Lung microvascular endothelial cell (primary cell): ENCODE measurements at regions not wholly inside any gene's neighbourhood (a gene's known extent, or its start where the extent isn't known, plus 50 kb on each side); places are given as distances from the start of the nearest gene placed in this dataset.

ENCODE experiments used
- DNase-seq, 2 donors: peaks; one replicate each; pipeline versions ENCODE4 v3.0.0 to v3.0.0-alpha.2; 2010; ENCODE audit warnings: low read depth in 2 of 2

DNA sequence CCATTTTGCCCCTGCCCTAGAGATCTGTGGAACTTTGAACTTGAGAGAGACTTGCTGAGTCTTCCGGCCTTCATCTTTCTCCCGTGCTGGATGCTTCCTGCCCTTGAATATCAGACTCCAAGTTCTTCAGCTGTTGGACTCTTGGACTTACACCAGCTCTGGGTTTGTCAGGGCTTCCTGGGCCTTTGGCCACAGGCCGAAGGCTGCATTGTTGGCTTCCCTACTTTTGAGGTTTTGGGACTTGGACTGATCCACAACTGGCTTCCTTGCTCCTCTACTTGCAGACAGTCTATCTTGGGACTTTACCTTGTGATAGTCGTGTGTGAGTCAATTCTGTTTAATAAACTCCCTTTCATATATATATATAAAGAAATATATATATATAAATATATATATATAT, 1071.0 kb downstream of the ADGRL3 start:
- DNase-seq: no peak

DNA sequence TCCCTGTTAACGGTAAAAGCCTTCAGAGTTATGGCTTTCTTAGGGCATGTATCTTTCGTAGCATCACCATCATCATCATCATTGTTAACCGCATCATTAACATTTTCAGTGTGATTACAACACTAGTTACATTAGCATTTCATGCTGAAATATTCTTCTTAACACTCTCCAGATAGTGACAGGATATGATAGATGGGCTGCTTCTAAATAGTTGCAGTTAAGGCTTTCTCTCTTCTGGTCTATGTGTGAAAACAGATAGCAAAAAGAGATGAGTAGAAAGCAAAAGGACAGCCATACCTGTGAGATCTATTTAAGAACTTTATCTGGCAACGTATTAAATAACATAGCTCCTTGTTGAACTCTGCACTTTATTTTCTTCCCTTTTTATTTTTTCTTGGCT, 1069.8 kb downstream of the ADGRL3 start:
- DNase-seq: no peak

DNA sequence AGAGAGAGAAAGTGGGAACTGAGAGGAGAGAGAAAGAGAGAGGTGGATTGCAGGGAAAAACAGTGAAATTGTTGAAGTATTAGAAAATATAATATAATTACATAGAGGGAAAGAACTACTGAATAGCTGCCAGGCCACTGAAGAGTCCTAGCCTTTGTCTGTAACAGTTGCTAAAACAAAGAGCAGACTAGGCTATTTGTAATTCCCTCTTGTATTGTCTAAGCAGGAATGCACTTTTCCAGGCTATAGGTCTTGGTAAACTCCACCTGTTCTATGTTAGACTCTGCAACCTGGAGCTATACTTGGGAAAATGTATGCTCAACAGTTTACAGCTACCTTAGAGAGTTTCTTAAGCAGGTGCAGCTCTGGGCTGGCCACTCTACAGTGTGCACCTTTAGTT, 1063.3 kb downstream of the ADGRL3 start:
- no peak for DNase-seq

DNA sequence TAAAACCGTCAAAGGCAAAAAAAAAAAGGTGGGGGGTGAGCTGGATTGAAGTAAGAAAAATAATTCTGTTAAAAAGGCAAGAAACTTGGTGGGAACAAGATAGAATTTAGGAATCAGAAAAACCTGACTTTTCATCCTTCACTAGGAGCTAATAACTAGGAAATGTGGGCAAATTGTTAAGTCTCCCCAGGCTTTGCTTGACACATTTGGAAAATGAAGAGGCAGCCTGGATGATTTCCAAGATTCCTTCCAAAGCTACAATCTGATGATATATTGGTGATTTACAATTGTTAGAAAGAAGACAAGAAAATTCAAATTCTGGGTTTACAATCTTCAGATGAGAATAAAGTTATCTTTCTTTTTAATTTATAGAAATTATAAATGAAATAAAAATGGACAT, 1062.5 kb downstream of the ADGRL3 start:
- no peak for DNase-seq

DNA sequence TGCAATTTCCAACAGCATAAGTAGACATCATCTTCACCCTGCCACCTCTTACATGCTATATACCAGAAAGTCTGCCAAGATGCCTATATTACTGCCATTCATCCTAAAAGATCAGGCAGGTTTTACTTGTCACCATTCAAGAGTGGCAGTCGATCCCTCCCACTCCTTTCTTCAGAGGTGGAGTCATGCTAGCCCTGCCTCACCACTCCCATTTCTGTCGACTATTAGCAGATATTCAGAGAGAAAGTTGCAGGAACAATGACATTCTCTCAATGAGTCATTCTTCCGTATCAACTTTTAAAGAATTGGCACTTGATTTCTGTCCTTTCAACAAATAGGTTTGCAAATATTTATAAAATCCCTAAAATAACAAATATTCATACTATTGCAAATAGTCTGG, 1060.1 kb downstream of the ADGRL3 start:
- DNase-seq: no peak

DNA sequence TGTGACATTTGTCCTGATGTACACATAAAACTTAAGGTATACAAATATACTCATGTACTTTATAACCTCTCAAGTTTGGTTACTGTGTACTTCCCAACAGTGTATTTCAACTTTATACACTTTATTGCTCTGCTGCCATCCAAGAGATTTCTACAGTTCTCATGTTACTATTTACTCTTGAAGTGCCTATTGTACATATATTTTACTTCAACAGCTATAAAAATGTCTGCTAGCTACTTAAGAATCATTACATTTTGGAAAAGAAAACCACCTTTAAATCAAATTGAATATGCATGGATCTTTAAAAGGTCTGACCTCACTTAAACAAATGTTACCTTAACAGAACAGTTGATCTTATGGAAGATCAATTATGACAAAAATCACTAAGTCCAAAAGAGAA, 1056.4 kb downstream of the ADGRL3 start:
- no peak for DNase-seq

DNA sequence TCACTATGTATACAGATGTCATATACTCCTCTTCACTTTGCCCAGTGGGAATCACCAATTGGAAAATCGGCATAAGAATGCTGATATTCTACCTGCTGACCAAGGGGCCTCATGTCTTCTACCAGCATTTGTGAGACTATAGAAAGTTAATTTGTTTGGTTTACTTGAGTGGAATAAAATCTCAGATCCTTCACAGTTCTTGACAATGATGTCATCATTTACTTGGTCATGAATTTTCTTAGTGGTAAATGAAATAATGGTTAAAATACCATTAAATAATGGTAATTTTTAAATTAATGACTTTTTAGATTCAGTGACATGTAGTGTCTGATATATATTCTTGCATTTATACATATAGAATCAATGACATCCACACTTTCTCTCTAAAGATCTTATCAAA, 1052.6 kb downstream of the ADGRL3 start:
- no peak for DNase-seq

DNA sequence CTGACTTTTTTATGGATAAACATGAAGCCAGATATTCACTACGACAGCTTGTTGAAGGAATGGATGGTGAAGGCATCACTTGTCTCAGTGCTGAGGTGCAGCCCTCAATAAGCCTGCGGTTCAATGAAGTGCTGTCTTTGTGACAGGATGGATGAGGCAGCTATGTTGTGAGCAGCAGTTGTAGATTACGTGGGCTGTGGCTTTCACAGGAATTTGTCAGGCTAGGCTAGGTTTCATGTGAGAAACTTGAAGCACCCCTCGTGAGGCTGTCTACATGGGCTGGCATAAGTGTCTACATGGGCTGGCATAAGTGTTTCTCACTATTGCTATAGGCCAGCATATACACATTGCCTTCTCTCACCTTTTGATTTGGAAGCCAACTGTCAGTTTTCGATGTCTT, 1050.0 kb downstream of the ADGRL3 start:
- no peak for DNase-seq

DNA sequence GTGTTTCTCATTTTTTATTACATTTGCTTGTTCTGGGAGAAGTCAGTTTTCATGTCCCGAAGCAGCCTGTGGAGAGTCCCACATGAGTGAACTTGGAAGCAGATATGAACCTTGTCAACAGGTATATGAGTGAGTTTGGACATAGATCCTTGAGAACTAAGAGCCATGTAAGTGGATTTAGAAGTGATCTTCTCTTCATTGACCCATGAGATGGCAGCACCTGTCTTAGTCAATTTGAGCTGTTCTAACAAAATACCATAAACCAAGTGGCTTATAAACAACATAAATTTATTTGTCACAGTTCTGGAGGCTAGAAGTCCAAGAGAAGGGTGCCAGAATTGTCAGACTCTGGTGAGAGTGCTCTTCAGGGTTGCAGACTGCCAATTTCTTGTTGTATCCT, 1043.8 kb downstream of the ADGRL3 start:
- DNase-seq: no peak

DNA sequence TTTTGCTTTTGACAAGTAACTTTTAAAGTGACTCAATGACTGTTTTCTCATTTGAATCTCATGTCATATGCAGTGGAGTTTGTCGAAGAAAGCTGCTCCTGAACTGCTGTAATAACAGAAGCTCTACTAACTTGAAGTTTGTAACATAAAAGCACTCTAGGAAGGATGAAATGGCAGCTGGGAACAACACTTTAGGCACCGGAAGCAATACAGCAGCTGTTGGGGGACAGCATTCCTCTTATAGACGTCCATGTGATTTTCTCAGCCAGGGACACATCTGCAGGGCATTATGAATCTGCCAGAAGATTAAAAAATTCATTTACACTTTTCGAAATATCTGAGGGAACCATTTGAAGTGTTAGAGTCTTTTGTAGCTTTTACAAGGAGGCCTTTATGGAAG, 1035.8 kb downstream of the ADGRL3 start:
- no peak for DNase-seq

DNA sequence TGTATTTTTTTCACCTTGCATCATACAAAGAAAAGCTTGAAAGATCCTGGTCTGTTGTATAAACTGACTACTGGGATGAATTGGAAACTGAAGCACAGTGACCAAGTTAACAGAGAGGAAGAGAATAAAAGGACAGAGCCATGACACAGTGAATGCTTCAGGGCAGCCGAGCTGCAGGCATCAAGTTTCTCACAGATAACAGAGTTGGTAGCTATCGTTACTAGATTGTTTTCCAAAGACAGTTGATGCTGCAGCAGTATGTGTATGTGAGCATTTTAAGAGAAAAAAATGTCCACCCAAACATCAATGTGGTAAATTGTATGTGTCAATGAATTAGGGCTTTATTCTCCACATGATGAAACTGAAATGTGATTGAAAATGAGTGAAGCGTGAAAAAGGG, 1032.7 kb downstream of the ADGRL3 start:
- DNase-seq: no peak

DNA sequence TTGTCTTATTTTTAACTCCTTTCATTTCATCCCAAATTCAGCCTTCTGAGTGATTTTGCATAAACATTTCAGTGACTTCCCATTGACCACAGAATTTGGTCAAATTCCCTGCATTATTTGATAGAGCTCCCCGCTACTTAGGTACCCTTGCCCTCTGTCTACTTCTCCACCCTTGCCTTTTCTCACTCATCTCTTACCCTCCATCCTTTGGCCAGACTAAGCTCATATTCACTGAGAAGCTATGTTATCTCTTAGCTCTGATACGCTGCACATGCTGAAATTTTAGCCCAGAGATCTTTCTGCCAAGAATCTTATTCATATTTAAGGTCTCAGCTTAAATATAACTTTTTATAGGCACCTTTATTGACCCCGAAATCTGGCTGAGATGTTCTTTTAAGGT, 1031.9 kb downstream of the ADGRL3 start:
- no peak for DNase-seq

DNA sequence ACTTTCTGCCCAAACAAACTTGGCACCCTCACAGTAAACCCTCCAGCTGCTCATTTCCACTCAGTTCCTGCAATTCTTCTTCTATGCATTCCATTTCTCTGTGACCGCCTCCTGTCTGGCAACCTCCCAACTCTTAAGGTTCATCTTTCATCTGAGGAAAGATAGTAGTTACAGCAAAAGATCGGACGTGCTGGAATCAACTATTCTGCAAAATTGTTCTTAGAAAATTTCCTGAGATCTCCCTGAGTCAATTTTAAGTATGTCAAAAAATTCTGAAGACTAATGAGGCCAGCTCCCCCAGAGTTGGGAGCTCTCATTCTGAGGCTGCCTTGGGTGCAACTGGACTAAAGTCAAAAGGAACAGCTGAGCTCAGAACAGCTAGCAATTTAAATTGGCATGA, 1026.0 kb downstream of the ADGRL3 start:
- DNase-seq: no peak

DNA sequence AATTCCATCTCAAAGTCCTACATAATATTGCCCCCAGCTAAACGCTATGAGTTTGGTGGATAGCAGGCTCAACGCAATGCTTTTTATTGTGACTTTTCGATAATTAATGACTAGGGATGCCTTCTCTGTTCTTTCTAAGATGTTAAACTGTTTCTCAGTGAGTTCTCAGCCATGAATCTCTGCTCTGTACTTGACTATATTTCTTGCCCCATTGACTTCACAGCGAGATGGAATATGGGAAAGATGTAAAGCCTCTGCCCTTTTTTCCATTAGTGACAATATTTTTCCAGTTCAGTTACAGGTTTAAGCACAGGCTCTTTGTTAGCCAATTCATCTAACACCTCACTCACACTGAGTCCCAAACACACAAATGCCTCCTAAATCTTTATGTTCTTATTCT, 1022.0 kb downstream of the ADGRL3 start:
- DNase-seq: no peak

DNA sequence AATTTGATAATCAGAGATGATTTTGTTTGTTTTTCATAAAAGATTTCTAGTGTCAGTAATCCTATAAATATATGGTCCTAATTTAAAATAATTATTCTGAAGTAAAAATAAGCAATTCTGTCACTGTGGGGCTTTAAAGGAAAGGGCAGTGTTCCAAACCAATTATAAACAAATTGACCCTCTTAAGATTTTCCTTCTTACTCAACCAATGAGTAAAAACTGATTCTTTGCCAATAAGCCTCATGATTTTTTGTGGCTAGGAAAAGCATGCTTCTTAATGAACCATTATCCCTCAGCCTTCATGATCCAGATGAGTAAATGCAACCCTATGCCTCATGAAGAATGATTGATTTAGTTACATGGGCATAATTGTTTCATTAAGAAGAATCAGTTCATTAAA, 1010.4 kb downstream of the ADGRL3 start:
- no peak for DNase-seq

DNA sequence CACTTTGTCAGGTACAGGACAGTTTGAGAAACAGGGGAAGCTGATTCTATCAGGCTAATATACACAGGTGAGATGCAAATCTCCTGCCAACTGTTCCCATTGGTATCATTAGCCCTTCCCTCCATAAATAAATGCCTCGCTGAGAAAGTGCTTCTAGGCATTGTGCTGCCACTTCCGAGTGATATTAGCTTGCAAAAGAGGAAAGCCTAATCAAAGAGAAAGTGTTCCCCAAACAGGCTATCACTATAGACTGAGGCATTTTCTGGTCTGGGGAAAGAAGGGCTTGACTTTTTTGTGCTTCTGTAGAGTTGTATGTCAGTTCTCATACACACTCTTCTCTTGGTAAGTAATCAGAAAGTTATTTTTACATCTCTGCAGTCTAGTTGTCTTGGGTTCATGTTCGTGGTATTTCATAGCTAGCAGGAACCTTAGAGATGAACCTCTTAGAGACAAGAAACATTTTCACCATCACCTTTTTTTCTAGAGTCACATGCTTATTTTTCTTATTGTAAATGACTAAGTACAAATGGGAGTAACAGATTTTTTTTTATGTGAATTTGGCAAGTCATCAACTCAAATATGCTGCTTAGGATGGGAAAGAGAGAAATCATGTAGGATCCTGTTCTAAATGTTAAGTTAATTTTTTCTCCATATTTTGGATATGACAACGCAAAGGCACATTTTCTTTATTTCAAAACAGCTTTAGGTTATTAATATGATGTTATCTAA, 1009.8 kb downstream of the ADGRL3 start:
- DNase-seq: no peak

DNA sequence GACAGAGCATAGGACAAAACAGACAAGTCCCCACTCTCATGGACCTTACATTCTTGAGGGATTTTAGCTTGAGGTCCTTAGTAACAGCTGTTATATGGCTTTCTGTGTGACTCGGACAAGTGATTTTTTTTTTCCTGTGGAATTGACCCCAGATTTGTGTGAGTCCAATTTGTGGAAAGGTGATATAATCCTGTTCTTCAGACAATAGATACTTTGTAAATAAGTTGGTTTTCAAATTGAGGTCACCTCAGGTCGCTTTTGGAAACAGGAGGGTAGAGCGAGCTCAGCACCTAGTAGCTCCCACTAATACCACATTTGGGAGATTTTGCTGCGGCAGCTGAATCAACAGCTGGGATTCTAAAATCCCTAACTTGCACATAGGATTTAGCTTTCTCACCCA, 1008.8 kb downstream of the ADGRL3 start:
- DNase-seq: no peak

DNA sequence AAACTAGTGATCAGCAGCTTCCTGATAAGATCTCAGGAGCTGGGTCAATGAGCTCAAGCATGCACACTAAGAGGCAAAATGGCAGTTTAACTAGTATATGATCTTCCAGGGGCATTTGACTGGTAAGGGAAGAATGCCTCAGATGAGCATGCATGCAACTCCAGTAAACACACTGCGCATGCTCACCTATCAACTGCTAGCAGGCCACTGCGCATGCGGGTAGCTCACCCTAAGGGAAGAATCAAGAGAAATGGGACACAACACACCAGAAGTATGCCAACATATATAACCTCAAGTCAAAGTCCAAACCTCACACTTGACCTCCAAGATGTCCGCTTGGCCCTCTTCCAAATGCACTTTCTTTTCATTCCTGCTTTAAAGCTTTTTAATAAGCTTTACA, 1004.0 kb downstream of the ADGRL3 start:
- DNase-seq: no peak

DNA sequence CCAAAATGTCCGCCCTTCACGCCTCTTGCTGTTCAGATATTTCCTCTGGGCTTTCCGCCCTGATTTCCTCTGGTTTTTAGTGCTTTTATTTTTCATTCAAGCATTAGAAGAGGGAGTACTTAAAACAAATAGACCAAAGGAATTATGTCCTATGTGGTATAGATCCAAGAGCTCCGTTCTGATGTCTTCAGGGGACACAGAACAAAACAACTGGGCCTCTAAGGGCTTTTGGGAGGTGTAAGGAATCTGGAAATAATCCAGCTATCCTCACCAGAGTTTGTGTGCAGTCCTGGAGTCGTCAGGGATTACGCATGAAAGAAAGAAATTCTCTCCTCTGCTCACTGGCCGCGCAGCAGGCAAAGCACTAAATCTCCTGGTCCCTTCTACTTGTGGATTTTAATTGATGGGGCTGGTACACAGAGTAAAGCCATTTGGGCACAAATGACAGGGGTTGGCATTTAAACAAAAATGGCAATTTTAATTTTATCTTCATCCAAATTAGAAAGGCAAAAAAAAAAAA, 999.2 kb downstream of the ADGRL3 start:
- no peak for DNase-seq

DNA sequence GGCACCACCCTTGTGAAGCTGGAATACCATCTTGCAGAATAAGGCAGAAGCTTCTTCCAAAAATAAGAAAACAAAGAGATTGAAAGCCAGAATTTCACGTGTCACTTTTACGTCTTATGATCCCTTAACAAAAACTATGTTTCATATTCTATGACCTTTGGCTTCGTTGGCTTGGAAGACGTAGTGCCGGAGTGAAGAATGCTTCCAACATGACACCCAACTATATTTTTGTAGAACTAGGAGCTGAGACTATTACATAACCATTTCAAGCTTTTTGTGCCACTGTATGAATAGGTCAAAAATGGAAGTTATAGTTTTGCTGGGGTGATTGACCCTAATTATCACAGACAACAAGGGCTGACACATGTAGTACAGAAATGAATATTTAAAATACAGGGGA, 996.2 kb downstream of the ADGRL3 start:
- no peak for DNase-seq

DNA sequence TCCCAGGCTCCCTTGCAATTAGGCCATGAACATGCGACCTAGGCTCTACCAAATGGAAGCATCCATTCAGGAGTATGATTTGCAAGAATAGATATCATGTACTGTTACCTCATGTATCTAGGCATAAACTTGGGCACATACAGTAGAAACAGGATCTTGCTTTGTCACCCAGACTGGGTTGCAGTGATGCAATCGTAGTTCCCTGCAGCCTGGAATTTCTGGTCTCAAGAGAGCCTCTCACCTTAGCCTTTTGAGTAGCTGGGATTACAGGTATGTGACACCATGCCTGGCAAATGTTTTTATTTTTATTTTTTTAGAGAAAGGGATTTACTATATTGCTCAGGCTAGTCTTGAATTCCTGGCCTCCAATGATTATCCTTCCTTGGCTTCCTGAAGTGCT, 994.2 kb downstream of the ADGRL3 start:
- DNase-seq: no peak

DNA sequence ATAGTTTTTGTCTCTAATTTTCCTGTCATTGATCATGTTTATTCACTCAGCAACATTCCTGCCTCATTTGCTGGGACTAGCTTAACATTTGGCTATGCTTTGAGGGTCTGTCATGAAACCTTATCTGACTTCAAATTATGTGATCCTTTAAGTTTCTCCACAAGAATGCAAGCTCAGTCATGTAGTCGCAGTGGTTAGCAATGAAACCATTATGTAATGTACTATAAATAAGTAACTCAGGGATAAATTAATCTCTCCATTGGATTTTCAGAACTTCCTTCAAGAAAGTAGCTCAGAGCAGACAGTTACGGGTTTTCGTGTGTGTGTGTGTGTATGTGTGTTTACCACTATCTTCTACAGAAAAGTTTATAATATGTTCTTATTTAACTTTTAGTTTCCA, 993.6 kb downstream of the ADGRL3 start:
- no peak for DNase-seq

DNA sequence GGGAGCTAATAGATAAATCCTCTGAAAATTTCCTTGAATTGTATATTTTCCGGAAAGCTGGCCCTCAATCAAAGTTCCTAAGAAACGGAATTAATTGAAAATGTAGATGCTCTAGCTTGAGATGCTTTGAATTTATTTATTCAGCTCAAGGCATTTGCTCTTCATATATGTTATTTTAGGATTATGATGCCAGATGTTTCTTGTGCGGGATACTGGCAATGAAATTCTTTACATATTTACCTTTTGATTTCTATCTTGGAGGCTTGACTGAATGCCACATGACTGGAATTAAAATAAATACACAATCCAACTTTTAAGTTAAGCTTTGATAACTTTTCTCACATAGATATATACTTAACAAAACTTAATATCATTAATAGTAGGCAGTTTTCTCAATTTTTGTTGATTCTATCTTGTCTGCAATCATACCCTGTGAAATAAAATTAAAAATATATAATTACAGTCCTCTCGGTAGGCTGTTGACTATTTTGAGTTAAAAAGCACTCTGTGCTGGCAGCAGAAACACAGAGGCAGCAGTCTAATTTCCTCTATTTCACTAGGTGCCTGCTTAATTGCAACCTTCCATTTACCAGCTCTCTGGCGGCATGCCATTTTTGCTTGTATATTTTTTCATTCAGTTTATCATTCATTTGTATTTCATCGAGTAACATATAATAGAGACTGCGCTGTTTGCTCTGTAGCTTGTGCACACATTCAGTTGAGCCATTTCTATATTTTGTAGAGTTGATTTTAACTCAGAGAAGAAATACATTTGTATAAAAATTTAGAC, 991.5 kb downstream of the ADGRL3 start:
- no peak for DNase-seq
